ENCODE measurements at regions not wholly inside any gene's neighbourhood (a gene's known extent, or its start where the extent isn't known, plus 50 kb on each side); places are given as distances from the start of the nearest gene placed in this dataset.

DNA sequence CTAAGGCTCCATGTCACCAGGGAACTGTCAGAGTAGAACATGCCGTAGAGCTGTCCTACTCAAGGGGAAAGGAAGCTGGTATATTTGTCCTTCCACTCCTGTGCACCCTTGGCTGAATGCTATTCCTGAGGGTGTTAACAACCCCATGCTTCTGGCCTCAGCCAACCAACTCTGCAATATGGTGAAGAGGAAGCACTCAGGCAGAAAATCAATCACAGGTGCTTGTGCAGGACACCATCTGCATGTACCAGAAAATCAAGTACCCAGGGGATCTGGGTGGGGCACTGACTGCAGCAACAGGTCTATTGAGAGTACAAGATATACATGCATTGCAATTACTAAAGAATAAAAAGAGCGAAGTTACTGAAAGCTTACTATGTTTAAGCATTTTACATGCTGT is 51.4 kb upstream of the NEK6 start:
- TF ChIP-seq, protein P1, sequence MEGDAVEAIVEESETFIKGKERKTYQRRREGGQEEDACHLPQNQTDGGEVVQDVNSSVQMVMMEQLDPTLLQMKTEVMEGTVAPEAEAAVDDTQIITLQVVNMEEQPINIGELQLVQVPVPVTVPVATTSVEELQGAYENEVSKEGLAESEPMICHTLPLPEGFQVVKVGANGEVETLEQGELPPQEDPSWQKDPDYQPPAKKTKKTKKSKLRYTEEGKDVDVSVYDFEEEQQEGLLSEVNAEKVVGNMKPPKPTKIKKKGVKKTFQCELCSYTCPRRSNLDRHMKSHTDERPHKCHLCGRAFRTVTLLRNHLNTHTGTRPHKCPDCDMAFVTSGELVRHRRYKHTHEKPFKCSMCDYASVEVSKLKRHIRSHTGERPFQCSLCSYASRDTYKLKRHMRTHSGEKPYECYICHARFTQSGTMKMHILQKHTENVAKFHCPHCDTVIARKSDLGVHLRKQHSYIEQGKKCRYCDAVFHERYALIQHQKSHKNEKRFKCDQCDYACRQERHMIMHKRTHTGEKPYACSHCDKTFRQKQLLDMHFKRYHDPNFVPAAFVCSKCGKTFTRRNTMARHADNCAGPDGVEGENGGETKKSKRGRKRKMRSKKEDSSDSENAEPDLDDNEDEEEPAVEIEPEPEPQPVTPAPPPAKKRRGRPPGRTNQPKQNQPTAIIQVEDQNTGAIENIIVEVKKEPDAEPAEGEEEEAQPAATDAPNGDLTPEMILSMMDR (IDR thresholded peaks at IDR 0.05), result no peak
- no peak for TF ChIP-seq POLR2AphosphoS5 (IDR thresholded peaks at IDR 0.05)
- TF ChIP-seq EP300 (IDR thresholded peaks at IDR 0.05), result no peak
- TF ChIP-seq POLR2A (IDR thresholded peaks at IDR 0.05), result no peak

Data from sigmoid colon (tissue), 4 donors.